ENCODE measurements at regions not wholly inside any gene's neighbourhood (a gene's known extent, or its start where the extent isn't known, plus 50 kb on each side); places are given as distances from the start of the nearest gene placed in this dataset.

GRCh38 chr7:1382553-1383397 lies 76.5 kb downstream of the MICALL2 start:
- no peaks in the 10 kb centered on the region for H3K36me3 ChIP-seq (replicated peaks in 1 of 2; ENCODE audit: control insufficient read depth in 1 of 2, insufficient read depth in 2 of 2, low read length in 2 of 2)
- H4K20me1 ChIP-seq (ENCODE audit: insufficient read depth, low read length), result no peaks in the 10 kb centered on the region
- intact Hi-C loops (cut with micrococcal nuclease), result no loop called here
- no peaks in the 10 kb centered on the region for H3K9me3 ChIP-seq (replicated peaks in 1 of 2; ENCODE audit: control insufficient read depth in 1 of 2, insufficient read depth in 1 of 2, low read length in 2 of 2)
- no peaks in the 10 kb centered on the region for H3K36me3 Mint-ChIP-seq
- no peak overlapping the region for H3K4me2 ChIP-seq (replicated peaks; ENCODE audit: extremely low read depth, low read length, poor library complexity, severe bottlenecking)
- H3K4me1 ChIP-seq (ENCODE audit: control insufficient read depth in 1 of 2, insufficient read depth in 2 of 2, low read length in 2 of 2), result no peaks in the 10 kb centered on the region
- H3K27ac Mint-ChIP-seq, result no peak overlapping the region
- no peak for DNase-seq
- no peak overlapping the region for H3K4me3 ChIP-seq (replicated peaks in 1 of 3; ENCODE audit: low read depth in 2 of 3, low read length in 3 of 3)
- peaks cover 0 to under 1% (median 0%) of the 10 kb centered on the region in 7 donors for H3K9me3 Mint-ChIP-seq
- H3K9ac ChIP-seq (ENCODE audit: insufficient read depth, low read length, poor library complexity, severe bottlenecking), result no peak overlapping the region
- 82% methylated on average over 17 of the region's 29 CpGs for WGBS (ENCODE audit: insufficient coverage)
- TF ChIP-seq CTCF (IDR thresholded peaks at IDR 0.05), result no peak
- H3K4me1 Mint-ChIP-seq, result no peaks in the 10 kb centered on the region
- H3K27me3 Mint-ChIP-seq (ENCODE audit: low read depth in 3 of 3), result peaks cover 8 to 29% (median 20%) of the 10 kb centered on the region in 3 donors
- no peak overlapping the region for H3K27ac ChIP-seq (ENCODE audit: low read depth in 1 of 2, low read length in 2 of 2)
- H3K79me2 ChIP-seq (ENCODE audit: insufficient read depth, low read length), result no peaks in the 10 kb centered on the region
- H3K4me3 Mint-ChIP-seq, result no peak overlapping the region
- H3K27me3 ChIP-seq (ENCODE audit: control insufficient read depth in 2 of 2, insufficient read depth in 2 of 2, low read length in 2 of 2), result peaks cover 0 to 6% of the 10 kb centered on the region in 2 donors
- no peak overlapping the region for H2AFZ ChIP-seq (ENCODE audit: insufficient read depth, low read depth, low read length, poor library complexity, severe bottlenecking)

DNA sequence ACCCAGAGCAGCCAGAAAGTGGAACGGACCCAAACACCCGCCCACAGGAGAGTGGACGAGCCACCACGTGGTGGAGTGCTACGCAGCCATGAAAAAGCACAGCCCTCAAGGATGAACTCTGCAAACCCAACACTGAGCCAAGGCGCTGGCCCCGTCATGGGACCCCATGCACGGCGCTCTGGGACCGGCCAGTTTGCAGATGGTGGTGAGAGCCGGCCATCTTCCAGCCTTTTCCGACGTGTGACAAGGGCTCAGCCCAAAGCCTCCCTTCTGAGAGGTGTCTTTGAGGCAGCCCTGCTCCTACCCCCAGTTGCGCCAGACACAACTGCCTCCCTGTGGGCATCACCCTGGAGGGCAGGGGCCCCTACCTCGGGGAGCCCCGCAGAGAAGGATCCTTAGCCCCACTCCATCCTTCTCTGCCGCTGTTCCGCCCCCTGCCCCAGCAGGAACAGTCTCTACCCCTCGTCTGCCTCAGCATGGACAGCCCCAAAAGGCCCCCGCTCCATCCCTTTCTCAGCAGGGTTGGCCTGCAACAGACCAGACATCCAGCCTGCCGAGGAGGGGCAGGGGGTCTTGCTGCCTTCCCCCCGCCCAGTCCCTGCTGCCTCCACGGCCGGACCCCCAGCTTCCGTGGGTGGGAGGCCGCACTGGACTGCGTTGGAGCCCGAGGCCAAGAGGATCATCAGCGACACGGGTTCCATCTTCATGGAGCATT lies 75.7 kb downstream of the MICALL2 start:
- peaks cover 0 to 6% of the 10 kb centered on the region in 2 donors for H3K27me3 ChIP-seq (ENCODE audit: control insufficient read depth in 2 of 2, insufficient read depth in 2 of 2, low read length in 2 of 2)
- WGBS (ENCODE audit: insufficient coverage), result 91% methylated on average over 28 of the region's 30 CpGs
- H3K4me1 ChIP-seq (ENCODE audit: control insufficient read depth in 1 of 2, insufficient read depth in 2 of 2, low read length in 2 of 2), result no peaks in the 10 kb centered on the region
- H3K4me1 Mint-ChIP-seq, result no peaks in the 10 kb centered on the region
- no peak for DNase-seq
- TF ChIP-seq CTCF (IDR thresholded peaks at IDR 0.05), result no peak
- no peak overlapping the region for H3K27ac ChIP-seq (ENCODE audit: low read depth in 1 of 2, low read length in 2 of 2)
- peaks cover 8 to 33% (median 20%) of the 10 kb centered on the region in 3 donors for H3K27me3 Mint-ChIP-seq (ENCODE audit: low read depth in 3 of 3)
- no peak overlapping the region for H3K27ac Mint-ChIP-seq
- H2AFZ ChIP-seq (ENCODE audit: insufficient read depth, low read depth, low read length, poor library complexity, severe bottlenecking), result no peak overlapping the region
- H3K4me3 ChIP-seq (replicated peaks in 1 of 3; ENCODE audit: low read depth in 2 of 3, low read length in 3 of 3), result no peak overlapping the region
- H3K36me3 ChIP-seq (replicated peaks in 1 of 2; ENCODE audit: control insufficient read depth in 1 of 2, insufficient read depth in 2 of 2, low read length in 2 of 2), result no peaks in the 10 kb centered on the region
- H4K20me1 ChIP-seq (ENCODE audit: insufficient read depth, low read length), result no peaks in the 10 kb centered on the region
- no peak overlapping the region for H3K4me3 Mint-ChIP-seq
- H3K4me2 ChIP-seq (replicated peaks; ENCODE audit: extremely low read depth, low read length, poor library complexity, severe bottlenecking), result no peak overlapping the region
- intact Hi-C loops (cut with micrococcal nuclease), result no loop called here
- peaks cover 0 to 2% (median 0%) of the 10 kb centered on the region in 7 donors for H3K9me3 Mint-ChIP-seq
- H3K9ac ChIP-seq (ENCODE audit: insufficient read depth, low read length, poor library complexity, severe bottlenecking), result no peak overlapping the region
- no peaks in the 10 kb centered on the region for H3K79me2 ChIP-seq (ENCODE audit: insufficient read depth, low read length)
- no peaks in the 10 kb centered on the region for H3K36me3 Mint-ChIP-seq
- H3K9me3 ChIP-seq (replicated peaks in 1 of 2; ENCODE audit: control insufficient read depth in 1 of 2, insufficient read depth in 1 of 2, low read length in 2 of 2), result no peaks in the 10 kb centered on the region

All from CD14-positive monocyte (primary cell).